ENCODE measurements at regions not wholly inside any gene's neighbourhood (a gene's known extent, or its start where the extent isn't known, plus 50 kb on each side); places are given as distances from the start of the nearest gene placed in this dataset.
A peak's percentile ranks its signal among the peaks of the same experiment; 100 is the strongest.
"Not testable (repeated sequence)": the region's sequence is repeated elsewhere in the genome, so short reads cannot be mapped to it uniquely, and the experiment has no call there.

DNA sequence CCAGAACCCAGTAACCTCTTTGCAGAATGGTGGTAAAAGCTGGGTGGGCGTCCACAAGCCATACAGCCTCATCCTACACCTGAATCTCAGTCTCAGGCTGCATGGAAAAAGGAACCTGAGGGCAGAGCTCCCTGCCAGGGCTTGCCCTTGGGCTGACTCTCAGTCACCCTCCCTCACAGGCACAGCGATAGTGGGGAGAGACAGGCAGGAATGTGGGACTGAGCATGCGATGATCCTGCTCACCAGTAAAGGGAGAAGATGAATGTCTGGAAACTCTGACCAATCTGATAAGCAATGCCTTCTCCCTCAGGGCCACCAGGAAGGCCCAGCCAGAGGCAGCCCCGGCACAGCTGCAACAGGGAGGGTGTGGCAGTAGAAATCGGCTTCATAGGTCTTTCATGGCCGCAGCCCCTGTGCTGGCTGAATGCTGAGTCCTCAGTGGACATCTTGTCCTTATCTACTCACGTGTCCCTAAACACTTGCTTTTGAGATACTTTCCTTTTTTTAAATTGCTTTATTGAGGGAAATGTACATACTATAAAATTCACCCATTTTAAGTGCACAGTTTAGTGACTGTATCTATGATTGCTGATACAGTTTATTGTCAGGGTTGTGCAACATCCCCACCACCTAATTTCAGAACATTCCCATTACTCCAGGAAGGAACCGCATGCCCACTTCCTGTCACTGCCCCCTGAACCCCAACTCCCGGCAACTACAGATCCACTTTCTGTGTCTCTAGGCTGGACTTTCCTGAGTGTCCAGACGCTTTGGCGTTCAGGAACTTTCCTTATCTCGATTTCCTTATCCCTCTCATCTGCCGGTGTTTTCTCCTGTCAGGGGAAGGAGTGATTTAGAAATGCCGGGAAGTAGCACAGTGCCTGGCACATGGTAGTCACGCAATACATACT, 258.1 kb downstream of the PCNX1 start:
- no peak for DNase-seq

DNA sequence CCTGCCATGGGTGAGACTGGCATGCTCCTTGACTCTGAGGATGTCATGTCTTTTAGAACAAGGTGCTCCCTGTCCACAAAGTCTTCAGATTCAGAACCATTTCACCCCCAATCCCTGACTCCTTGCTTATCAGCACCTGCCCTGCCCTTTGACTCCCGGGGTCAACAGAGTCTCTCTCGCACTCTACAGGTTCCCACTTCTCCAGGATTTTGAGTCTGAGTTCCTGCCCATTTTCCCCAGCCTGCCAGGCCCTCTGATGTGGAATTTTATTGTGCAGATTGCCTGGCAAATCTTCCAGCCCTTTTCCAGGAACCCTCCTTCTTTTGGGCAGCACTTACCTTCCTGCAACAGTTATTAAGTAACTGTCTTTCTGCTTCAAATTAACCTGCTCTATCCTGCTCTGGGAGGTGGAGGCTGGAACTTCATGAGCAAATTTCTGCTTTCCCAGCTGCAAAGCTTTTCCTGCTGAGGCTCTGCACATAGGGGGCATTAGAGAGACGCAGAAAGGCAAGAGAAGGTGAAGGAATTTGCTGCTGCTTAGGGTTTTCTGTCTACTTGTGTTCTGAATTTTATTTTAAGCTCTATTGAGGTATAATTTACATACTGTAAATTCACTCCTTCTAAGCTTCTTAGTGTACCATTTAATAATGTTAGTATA, 259.1 kb downstream of the PCNX1 start:
- DNase-seq, result peak in 1 of 2 experiments; percentile 26

DNA sequence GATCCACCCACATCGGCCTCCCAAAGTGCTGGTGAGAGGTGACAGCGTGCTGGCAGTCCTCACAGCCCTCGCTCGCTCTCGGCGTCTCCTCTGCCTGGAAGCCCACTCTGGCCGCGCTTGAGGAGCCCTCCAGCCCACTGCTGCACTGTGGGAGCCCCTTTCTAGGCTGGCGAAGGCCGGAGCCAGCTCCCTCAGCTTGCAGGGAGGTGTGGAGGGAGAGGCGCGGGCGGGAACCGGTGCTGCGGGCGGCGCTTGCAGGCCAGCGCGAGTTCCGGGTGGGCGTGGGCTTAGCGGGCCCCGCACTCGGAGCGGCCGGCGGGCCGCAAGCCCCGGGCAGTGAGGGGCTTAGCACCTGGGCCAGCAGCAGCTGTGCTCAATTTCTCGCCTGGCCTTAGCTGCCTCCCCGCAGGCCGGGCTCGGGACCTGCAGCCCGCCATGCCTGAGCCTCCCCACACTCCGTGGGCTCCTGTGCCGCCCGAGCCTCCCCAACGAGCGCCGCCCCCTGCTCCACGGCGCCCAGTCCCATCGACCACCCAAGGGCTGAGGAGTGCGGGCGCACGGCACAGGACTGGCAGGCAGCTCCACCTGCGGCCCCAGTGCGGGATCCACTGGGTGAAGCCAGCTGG, 260.2 kb downstream of the PCNX1 start:
- not testable (repeated sequence) for DNase-seq

DNA sequence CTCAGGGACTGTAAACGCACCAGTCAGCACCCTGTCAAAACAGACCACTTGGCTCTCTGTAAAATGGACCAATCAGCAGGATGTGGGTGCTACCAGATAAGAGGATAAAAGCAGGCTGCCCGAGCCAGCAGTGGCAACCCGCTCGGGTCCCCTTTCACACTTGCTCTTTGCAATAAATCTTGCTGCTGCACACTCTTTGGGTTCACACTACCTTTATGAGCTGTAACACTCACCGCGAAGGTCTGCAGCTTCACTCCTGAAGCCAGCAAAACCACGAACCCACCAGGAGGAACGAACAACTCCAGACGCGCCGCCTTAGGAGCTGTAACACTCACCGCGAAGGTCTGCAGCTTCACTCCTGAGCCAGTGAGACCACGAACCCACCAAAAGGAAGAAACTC, 260.9 kb downstream of the PCNX1 start:
- DNase-seq, result not testable (repeated sequence)

DNA sequence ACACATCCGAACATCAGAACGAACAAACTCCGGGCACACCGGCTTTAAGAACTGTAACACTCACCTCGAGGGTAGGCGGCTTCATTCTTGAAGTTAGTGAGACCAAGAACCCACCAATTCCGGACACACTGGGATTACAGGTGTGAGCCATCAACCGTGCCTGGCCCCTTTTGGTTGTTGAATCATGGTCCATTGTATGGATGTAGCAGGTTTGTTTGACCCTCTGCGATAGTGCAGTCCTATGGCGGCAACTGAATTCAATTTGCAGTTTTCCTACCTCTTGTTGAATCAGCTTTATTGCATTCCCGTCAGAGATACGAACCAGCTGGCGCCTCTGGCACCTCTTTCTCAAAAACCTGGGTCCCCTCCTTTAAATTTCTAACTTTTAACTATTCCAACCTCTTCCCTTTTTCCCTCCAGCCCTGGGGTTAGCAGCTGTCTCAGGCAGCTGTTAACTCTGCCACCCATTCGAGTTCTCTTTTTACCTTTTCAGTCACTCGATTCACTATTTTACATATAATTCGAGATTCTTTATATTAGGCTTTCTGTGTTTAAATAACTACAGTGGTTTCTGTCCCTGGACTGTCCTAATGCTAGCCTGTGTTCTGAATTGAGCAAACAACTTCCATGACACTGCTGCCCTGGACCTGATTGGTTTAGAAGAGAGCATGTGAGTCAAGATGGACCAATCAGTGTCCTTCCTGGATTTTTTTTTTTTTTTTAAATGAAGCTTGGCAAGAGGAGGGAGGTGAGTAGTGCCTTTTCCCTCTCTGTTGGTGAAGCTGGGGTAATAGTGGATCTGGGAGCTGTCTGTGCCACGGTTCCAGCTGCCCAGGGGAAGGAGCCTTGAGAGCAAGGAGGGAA, 261.5 kb downstream of the PCNX1 start:
- DNase-seq, result no peak

DNA sequence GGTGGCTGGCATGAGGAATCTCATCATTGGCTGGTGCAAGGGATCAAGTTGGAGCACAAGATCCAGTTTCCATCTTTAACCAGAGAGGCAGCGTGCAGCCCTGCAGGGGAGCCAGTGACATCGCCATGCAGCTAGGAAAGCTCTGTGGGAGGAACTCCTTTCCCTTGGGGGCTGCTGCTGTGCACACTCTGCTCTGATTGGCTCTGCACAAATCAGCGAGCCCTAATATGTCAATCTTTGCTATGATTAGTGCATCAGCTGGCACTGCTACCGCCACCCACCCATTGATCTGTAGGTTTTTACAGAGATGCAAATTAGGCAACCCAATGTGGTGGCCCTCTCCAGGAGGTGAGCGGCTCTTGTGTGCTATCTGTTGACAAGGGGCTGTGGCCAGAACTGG, 262.6 kb downstream of the PCNX1 start:
- DNase-seq, result peak in 1 of 2 experiments; percentile 27

DNA sequence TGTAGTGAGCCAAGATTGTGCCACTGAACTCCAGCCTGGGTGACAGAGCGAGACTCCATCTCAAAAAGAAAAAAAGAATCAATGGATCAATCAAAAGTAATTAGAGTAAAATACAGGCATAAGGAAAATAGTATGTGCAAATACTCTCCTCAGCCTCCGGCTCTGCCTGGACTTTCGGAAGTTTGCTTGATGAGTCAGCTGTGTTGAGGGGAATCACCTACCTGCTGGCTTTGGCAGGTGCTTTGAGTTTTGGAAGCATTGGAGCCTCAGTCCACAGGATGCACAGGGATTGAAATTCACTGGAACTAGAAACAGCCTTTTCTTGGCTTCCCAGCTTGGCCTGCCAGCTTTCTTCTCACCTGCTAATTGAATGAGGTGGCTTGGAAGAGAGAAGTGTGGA, 268.2 kb downstream of the PCNX1 start:
- DNase-seq, result no peak

DNA sequence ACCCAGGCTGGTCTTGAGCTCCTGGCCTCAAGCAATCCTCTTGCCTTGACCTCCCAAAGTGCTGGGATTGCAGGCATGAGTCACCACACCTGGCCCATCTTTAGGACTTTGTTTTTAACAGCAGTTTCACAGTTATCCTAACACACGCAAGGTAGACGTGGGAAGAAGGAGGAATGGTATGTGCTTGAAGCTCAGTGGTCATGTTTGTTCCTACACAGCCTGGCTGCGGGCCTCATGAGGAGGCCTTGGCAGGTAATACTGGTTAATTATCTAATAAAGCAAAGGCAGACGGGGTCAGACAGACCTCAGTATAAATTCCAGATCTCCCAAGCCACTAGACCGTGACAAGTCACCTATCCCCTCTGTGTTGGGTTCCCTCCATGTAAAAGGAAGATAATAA, 271.8 kb downstream of the PCNX1 start:
- no peak for DNase-seq

DNA sequence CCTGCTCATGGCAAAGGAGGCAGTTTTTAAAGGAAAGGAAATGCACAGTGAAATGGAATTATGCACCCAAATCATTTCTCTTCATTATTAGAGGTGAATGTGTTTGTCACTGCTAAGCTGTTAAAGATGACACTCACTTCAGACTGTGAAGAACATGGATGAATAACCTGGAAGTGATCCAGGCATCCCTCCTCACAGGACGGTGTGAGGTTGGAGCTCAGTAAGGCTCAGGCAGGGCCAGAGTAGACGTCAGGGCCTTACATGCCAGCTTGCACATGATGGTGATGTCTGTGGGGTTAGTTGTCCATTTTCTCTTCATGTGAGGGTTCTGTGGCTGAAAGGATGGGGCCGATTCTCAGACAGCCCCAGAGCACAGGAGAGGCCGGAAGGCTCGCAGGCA, 273.1 kb downstream of the PCNX1 start:
- DNase-seq, result no peak

DNA sequence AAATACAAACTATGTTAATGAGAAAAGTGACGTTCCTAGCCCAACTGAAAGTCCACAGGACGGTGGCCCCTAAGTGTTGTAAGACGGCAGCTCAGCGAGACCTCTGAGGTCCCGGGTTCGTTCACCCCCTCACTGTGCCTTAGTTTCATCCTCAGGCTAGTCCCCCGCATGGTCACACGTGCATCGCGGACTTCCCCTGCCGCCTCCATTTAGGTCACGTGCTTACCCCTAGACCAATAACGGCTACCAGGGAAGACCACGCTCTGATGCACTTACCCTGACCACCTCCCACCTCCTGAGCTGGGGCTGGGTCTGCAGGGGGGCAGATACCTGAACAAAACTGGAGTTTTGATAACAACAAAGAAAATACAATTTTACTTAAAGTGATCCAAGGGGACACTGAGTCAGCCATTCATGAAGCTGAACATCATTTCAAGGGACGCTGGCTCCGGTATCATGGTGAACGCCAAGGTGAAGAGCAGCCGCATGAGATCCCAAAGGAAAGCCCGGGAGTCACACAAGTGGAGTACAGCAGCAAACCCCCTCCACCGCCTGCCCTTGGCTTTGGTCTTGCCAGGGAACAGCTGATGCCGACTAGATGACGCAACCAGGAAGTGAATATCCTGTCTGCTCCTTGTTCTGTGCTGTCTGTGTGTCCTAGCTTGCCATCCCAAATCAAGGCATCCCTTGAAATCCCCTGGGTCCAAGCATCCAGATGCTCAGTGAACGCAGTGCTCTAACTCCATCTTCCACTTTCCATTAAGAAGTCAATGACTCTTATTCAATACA, 274.1 kb downstream of the PCNX1 start:
- no peak for DNase-seq

DNA sequence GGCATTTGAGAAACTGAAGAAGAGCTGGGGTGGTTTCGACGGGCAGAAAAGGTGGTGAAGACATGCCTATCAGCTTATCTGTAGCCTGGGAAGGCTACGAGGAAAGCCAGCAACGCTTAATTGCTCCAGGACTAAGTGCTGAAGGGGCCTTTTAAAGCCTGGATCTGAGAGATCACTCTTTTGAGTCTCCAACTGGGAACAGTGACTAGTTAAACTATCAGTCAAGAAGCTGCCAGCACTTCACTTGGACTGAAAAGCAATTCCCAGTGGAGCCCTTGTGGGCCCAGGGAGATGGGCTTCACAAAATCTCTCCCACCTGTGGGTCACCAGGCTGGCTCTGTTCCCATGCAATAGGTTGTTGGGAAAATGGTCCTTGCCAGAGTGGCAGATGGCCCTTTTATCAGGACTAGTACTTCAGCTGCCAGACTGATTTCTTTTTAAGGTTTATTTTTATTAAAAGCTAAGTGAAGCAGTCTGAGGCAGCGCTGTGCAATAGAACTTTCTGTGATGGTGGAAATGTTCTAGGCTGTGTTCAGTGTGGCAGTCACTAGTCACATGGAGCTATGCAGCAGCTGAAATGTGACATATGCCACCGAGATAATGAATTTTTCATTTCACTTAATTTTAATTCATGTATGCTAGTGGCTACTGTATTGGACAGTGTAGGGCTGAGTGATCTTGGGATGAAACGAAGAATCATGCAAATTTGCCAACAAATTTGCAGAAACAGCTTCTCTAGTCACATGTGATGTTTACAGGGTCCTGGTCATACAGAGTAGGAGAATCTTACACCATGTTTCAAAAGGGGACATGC, 276.8 kb downstream of the PCNX1 start:
- no peak for DNase-seq

DNA sequence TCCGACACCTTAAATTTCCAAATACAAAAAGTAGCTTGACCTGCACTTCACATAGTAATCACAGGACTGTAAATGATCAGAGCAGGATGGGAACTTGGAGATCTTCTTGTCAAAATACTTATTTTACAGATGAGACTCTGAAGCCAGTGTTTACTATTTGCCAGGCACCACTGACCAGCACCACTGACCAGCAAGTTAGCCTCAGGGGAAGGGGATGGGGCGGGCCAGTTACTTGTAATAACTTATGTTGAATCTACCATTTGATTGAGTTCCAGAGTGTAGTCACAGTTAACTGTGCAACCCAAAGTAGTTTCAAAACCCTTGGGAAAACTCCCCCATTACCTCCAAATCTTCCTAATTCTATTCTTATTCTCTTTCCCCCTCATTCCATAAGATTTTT, 278.4 kb downstream of the PCNX1 start:
- DNase-seq, result no peak

DNA sequence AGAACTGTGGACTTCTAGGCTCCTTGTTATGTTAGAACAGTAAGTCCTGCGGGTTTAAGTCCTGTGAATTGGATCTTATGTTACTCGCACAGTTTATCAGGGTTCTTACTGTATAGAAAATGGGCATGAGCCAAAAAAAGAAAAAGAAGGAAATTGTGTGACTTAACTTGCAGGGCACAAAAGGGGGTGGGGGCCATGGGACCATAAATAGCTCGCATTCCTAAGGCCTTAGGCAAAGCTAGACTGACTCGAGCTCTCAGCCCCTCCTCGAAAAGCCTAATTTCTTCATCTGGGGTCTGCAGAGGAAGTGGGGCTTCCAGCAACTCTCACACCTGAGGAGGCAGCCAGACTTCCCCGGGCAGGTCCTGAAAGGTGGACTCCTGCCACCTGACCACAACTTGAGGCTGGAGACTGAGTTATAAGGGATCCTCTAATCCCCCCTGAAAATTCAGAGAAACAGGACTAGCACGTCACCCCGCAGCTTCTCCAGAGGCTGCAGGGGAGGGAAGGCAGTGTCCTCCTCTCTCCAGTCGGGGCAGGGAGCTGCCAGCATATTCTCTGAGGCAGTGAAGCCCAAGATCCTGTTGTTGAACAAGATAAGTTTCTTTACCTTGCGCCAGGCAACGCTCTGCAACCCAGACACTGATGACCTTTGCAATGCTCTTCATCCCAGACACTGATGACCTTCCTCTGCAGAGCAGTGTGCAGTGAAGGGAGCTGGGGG, 280.5 kb downstream of the PCNX1 start:
- no peak for DNase-seq

DNA sequence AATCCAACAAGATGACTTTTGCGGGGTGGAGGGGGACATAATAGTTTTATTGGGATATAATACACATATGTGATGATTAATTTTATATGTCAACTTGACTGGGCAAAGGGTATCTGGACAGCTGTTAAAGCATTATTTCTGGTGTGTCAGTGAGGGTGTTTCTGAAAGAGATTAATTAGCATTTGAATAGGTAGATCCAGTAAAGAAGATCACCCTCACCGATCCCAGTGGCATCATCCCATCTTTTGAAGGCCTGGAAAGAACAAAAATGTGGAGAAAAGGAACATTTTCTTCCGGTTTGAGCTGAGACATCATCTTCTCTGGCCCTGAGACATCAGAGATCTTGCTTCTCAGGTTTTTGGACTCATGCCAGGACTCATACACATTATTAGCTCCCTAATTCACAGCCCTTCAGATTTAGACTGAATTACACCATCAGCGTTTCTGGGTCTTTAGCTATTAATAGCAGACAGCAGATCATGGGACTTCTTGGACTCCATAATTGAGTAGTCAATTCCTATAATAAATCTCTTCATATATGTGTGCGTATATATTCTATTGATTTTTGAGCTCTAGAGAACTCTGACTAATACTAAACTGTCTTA, 283.6 kb downstream of the PCNX1 start:
- DNase-seq, result no peak

DNA sequence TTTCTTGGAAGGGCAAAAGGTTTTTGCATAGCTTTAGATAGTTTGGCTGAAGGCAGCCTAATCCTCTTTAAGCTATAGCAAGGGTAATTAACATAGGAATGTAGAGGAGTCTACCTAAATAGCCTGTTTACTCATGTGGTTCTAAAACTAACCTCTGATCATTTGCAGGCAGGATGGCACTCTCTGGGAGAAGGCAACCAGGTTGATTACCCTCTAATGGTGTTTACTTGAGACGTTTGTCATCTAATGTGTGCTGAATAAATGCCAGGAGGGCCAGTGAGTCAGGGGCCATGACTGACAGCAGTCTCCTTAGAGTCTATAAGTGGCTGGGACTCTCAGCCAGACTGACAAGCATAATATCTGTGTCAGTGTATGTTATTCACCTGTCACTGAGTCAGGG, 286.4 kb downstream of the PCNX1 start:
- no peak for DNase-seq

DNA sequence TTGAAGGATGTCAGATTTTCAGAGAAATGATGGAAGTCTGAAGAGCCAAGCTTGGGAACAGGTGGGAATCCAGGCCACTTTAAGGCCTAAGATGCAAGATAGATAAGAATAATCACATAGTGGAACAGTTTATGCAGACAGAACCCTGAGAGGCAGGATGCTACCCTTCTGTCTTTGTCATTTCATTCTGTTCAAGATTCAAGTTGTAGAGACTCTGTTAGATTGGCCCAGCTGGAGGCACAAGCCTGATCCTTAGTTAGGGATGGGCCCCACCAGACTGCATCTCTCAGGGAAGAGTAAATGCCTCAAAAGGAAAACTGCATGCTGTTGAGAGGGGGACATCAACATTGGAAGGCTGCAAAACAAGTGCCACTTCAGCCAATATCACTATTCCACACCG, 287.0 kb downstream of the PCNX1 start:
- DNase-seq, result no peak

DNA sequence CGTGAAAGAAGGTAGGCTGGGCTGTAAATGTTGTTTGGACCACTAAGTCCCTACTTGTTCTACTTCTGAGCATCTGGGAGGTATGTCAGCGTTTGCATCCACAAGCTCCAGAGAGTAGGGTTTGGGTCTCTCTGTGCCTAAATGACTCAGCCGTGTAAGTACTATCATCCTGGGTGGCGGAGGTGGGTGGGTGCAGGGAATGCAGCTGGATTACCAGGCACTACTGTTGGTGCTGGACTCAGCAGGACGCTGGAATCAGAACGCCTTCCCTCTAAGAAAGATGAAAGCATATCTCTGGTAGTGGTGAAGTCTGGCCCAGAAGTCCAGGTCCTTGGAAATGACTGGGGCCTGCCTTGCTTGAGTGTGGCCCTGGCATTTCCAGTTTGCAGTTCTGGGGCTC, 289.7 kb downstream of the PCNX1 start:
- no peak for DNase-seq

DNA sequence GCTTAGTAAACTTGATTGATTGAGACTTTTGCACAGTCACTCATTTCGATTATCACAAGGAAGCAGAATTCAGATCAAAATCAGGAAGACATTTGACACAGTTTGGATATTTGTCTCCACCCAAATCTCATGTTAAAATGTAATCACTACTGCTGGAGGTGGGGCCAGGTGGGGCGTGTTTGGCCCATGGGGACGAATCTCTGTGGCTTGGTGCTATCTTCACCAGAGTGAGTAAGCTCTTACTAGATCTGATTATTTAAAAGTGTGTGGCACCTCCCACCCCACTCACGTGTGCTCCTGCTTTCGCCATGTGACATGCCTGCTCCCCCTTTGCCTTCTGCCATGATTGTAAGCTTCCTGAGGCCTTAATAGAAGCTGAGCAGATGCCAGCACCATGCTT, 291.4 kb downstream of the PCNX1 start:
- DNase-seq, result no peak

DNA sequence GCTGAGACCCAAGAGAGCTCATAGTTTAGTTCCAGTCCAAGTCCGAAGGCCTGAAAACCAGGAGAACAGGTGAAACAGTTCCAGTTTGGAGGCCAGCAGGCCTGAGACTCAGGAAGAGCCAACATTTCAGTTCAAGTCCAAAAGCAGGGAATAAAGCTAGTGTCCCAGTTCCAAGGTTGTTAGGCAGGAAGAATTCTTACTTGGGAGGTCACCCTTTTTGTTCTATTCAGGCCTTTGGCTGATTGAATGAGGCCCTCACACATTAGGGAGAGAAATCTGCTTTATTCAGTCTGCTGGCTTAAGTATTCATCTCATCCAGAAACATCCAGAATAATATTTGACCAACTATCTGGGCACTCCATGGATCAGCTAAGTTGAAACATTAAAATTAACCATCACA, 294.6 kb downstream of the PCNX1 start:
- no peak for DNase-seq

DNA sequence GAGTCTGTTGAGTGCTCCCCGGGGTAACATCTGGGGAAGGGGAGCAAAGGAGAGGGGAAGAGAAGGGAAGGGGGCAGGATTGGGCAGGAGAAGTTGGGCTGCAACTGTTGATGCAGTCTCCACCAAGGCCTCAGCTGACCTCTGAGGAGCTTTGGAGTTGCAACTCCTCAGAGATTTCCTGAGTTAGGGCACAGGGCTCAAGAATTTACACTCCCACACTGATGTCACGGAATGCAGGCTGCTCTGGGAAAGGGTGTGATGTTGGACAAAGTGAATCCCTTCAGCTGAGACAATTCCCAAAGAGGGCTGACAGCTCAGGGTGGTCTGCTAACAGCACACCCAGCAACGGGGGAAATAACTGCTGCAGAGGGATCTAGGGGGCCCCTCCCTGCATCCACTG, 295.6 kb downstream of the PCNX1 start:
- DNase-seq, result no peak

All from NCI-H526 (cell line).